ENCODE measurements at regions not wholly inside any gene's neighbourhood (a gene's known extent, or its start where the extent isn't known, plus 50 kb on each side); places are given as distances from the start of the nearest gene placed in this dataset.

DNA sequence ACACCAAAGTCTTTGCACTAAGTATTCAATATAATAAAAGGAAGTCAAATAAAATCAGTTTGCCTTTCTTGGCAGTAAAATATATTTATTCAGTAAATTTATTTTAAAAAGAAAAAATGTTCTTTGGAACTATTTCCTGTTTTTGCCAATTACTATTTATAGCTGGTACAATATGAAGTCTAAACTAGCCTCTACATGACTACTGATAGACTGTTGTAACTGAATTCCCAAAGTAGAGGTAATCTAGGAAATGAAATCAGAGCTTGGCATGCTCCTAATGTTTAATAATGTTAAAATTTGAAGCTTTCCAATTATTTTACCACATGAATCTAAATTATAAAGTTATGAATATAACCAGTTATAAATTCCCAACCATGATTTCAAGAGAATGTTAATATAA lies 385.5 kb downstream of the SEMA3D start:
- Mint-ChIP-seq H3K9me3 (peaks cover 7% of the 10 kb centered on the region; the same call in 2 of the 3 replicates), H3K27me3 (ENCODE audit: insufficient read depth, low read depth, poor library complexity) (peaks cover 2% of the 10 kb centered on the region), H3K36me3 (ENCODE audit: low read depth) (peaks cover 6% of the 10 kb centered on the region; the same call in 2 of the 3 replicates), H3K4me1 (peaks cover 8% of the 10 kb centered on the region; the same call in 1 of the 3 replicates), H3K27ac (no peak overlapping the region), H3K4me3 (no peak overlapping the region)
- Histone ChIP-seq H3K27me3 (ENCODE audit: insufficient read depth) (no peaks in the 10 kb centered on the region), H3K4me2 (no peak overlapping the region), H2AFZ (no peak overlapping the region), H3K36me3 (ENCODE audit: insufficient read depth) (0 out of 2 replicates have a peak, but pooled peaks cover 3% of the 10 kb centered on the region), H3K4me1 (ENCODE audit: insufficient read depth) (no peaks in the 10 kb centered on the region), H3K4me3 (no peak overlapping the region), H3F3A (replicated peaks; ENCODE audit: low read depth) (no peaks in the 10 kb centered on the region), H3K79me2 (replicated peaks; ENCODE audit: insufficient read depth) (no peaks in the 10 kb centered on the region), H3K27ac (ENCODE audit: low read depth) (no peak overlapping the region), H4K20me1 (replicated peaks; ENCODE audit: insufficient read depth) (no peaks in the 10 kb centered on the region), H3K9me2 (ENCODE audit: insufficient read depth) (no peaks in the 10 kb centered on the region)
- DNase-seq (ENCODE audit: low spot score) (no peak), ATAC-seq (no peak)
- TF ChIP-seq STAT1 (IDR thresholded peaks at IDR 0.05; ENCODE audit: unreplicated experiment), result no peak
- no peak for TF ChIP-seq POLR2AphosphoS5 (IDR thresholded peaks at IDR 0.05; ENCODE audit: low read depth)
- no peak for TF ChIP-seq EZH2phosphoT487 (IDR thresholded peaks at IDR 0.05; ENCODE audit: unreplicated experiment)

DNA sequence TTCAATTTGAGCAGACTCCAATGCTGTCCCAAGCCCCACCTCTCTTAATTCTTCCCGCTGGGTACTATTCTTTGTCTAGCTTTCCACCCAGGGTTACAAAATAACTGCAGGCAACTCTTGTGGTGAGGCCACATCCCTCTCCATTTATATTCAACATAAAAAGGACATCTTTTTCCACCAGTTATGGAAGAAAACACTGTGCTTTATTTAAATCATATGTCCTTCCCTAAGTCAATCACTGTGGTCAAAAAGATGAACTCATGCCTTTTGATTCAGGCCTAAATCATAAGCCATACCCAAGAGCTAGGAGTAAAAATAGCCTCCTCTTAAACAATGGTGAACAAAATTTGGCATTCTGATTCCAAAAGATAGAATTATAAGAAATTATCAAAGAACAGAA lies 386.0 kb downstream of the SEMA3D start:
- DNase-seq (ENCODE audit: low spot score) (no peak), ATAC-seq (no peak)
- no peak overlapping the region for H3K4me3 Mint-ChIP-seq
- no peaks in the 10 kb centered on the region for H3K79me2 ChIP-seq (replicated peaks; ENCODE audit: insufficient read depth)
- H3K27ac Mint-ChIP-seq, result no peak overlapping the region
- no peak overlapping the region; the same call in 1 of the 2 replicates for H2AFZ ChIP-seq
- H3K9me3 Mint-ChIP-seq, result peaks cover 12% of the 10 kb centered on the region; the same call in 2 of the 3 replicates
- H4K20me1 ChIP-seq (replicated peaks; ENCODE audit: insufficient read depth), result no peaks in the 10 kb centered on the region
- H3K4me3 ChIP-seq, result no peak overlapping the region
- no peaks in the 10 kb centered on the region for H3K4me1 ChIP-seq (ENCODE audit: insufficient read depth)
- H3K27ac ChIP-seq (ENCODE audit: low read depth), result no peak overlapping the region
- TF ChIP-seq, protein P1, sequence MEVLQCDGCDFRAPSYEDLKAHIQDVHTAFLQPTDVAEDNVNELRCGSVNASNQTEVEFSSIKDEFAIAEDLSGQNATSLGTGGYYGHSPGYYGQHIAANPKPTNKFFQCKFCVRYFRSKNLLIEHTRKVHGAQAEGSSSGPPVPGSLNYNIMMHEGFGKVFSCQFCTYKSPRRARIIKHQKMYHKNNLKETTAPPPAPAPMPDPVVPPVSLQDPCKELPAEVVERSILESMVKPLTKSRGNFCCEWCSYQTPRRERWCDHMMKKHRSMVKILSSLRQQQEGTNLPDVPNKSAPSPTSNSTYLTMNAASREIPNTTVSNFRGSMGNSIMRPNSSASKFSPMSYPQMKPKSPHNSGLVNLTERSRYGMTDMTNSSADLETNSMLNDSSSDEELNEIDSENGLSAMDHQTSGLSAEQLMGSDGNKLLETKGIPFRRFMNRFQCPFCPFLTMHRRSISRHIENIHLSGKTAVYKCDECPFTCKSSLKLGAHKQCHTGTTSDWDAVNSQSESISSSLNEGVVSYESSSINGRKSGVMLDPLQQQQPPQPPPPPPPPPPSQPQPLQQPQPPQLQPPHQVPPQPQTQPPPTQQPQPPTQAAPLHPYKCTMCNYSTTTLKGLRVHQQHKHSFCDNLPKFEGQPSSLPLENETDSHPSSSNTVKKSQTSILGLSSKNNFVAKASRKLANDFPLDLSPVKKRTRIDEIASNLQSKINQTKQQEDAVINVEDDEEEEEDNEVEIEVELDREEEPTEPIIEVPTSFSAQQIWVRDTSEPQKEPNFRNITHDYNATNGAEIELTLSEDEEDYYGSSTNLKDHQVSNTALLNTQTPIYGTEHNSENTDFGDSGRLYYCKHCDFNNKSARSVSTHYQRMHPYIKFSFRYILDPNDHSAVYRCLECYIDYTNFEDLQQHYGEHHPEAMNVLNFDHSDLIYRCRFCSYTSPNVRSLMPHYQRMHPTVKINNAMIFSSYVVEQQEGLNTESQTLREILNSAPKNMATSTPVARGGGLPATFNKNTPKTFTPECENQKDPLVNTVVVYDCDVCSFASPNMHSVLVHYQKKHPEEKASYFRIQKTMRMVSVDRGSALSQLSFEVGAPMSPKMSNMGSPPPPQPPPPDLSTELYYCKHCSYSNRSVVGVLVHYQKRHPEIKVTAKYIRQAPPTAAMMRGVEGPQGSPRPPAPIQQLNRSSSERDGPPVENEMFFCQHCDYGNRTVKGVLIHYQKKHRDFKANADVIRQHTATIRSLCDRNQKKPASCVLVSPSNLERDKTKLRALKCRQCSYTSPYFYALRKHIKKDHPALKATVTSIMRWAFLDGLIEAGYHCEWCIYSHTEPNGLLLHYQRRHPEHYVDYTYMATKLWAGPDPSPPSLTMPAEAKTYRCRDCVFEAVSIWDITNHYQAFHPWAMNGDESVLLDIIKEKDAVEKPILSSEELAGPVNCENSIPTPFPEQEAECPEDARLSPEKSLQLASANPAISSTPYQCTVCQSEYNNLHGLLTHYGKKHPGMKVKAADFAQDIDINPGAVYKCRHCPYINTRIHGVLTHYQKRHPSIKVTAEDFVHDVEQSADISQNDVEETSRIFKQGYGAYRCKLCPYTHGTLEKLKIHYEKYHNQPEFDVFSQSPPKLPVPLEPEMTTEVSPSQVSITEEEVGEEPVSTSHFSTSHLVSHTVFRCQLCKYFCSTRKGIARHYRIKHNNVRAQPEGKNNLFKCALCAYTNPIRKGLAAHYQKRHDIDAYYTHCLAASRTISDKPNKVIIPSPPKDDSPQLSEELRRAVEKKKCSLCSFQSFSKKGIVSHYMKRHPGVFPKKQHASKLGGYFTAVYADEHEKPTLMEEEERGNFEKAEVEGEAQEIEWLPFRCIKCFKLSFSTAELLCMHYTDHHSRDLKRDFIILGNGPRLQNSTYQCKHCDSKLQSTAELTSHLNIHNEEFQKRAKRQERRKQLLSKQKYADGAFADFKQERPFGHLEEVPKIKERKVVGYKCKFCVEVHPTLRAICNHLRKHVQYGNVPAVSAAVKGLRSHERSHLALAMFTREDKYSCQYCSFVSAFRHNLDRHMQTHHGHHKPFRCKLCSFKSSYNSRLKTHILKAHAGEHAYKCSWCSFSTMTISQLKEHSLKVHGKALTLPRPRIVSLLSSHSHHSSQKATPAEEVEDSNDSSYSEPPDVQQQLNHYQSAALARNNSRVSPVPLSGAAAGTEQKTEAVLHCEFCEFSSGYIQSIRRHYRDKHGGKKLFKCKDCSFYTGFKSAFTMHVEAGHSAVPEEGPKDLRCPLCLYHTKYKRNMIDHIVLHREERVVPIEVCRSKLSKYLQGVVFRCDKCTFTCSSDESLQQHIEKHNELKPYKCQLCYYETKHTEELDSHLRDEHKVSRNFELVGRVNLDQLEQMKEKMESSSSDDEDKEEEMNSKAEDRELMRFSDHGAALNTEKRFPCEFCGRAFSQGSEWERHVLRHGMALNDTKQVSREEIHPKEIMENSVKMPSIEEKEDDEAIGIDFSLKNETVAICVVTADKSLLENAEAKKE (CRISPR knock-in tag; IDR thresholded peaks at IDR 0.05), result no peak
- TF ChIP-seq JUNB (IDR thresholded peaks at IDR 0.05; ENCODE audit: unreplicated experiment) (no peak), ZNF331 (CRISPR knock-in tag; IDR thresholded peaks at IDR 0.05; ENCODE audit: low read depth) (no peak), STAT1 (IDR thresholded peaks at IDR 0.05; ENCODE audit: unreplicated experiment) (no peak)
- TF ChIP-seq, protein P2, sequence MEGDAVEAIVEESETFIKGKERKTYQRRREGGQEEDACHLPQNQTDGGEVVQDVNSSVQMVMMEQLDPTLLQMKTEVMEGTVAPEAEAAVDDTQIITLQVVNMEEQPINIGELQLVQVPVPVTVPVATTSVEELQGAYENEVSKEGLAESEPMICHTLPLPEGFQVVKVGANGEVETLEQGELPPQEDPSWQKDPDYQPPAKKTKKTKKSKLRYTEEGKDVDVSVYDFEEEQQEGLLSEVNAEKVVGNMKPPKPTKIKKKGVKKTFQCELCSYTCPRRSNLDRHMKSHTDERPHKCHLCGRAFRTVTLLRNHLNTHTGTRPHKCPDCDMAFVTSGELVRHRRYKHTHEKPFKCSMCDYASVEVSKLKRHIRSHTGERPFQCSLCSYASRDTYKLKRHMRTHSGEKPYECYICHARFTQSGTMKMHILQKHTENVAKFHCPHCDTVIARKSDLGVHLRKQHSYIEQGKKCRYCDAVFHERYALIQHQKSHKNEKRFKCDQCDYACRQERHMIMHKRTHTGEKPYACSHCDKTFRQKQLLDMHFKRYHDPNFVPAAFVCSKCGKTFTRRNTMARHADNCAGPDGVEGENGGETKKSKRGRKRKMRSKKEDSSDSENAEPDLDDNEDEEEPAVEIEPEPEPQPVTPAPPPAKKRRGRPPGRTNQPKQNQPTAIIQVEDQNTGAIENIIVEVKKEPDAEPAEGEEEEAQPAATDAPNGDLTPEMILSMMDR (conservative IDR thresholded peaks at IDR 0.05; ENCODE audit: low read depth in 2 of 2), result no peak
- TF ChIP-seq, protein P3, sequence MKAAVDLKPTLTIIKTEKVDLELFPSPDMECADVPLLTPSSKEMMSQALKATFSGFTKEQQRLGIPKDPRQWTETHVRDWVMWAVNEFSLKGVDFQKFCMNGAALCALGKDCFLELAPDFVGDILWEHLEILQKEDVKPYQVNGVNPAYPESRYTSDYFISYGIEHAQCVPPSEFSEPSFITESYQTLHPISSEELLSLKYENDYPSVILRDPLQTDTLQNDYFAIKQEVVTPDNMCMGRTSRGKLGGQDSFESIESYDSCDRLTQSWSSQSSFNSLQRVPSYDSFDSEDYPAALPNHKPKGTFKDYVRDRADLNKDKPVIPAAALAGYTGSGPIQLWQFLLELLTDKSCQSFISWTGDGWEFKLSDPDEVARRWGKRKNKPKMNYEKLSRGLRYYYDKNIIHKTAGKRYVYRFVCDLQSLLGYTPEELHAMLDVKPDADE (IDR thresholded peaks at IDR 0.05), result no peak
- peaks cover 4% of the 10 kb centered on the region; the same call in 1 of the 3 replicates for H3K4me1 Mint-ChIP-seq
- 0 out of 2 replicates have a peak, but pooled peaks cover 3% of the 10 kb centered on the region for H3K36me3 ChIP-seq (ENCODE audit: insufficient read depth)
- peaks cover 2% of the 10 kb centered on the region for H3K27me3 Mint-ChIP-seq (ENCODE audit: insufficient read depth, low read depth, poor library complexity)
- no peaks in the 10 kb centered on the region for H3K9me2 ChIP-seq (ENCODE audit: insufficient read depth)
- peaks cover 8% of the 10 kb centered on the region; the same call in 2 of the 3 replicates for H3K36me3 Mint-ChIP-seq (ENCODE audit: low read depth)
- no peaks in the 10 kb centered on the region for H3F3A ChIP-seq (replicated peaks; ENCODE audit: low read depth)
- H3K4me2 ChIP-seq, result no peak overlapping the region
- H3K27me3 ChIP-seq (ENCODE audit: insufficient read depth), result no peaks in the 10 kb centered on the region

Data from GM23338 (cell line).